HepG2 (cell line): ENCODE measurements at regions not wholly inside any gene's neighbourhood (a gene's known extent, or its start where the extent isn't known, plus 50 kb on each side); places are given as distances from the start of the nearest gene placed in this dataset.

Experiments
- BCL6 ChIP-seq: IDR thresholded peaks from 2 replicates; pipeline ENCODE4 v1.6.1; 2016; ENCODE audit warnings: missing genetic modification reagents, missing compliant biosample characterization
- GATAD2A ChIP-seq: IDR thresholded peaks from 2 replicates; pipeline ENCODE4 v1.6.1; 2016
- ISX ChIP-seq: sonication (generic); formaldehyde crosslinking; conservative IDR thresholded peaks from 2 replicates; pipeline ENCODE4 v1.5.0; 2020; ENCODE audit warnings: missing genetic modification reagents
- NFKBIZ ChIP-seq: IDR thresholded peaks from 2 replicates; pipeline ENCODE4 v1.6.1; 2018; ENCODE audit warnings: missing genetic modification reagents, missing compliant biosample characterization
- NKX3-1 ChIP-seq: sonication (generic); formaldehyde crosslinking; IDR thresholded peaks from 2 replicates; pipeline ENCODE4 v1.5.0; 2020; ENCODE audit warnings: missing genetic modification reagents
- PHB2 ChIP-seq: fragments of 450-650 bp; IDR thresholded peaks from 2 replicates; pipeline ENCODE4 v1.6.1; 2018; ENCODE audit not compliant: partially characterized antibody
- TARDBP ChIP-seq: sonication (generic); formaldehyde crosslinking; IDR thresholded peaks from 2 replicates; pipeline ENCODE4 v1.8.0; 2022; ENCODE audit warnings: mild to moderate bottlenecking, missing genetic modification reagents
- UBTF ChIP-seq: sonication (generic); formaldehyde crosslinking; IDR thresholded peaks from 2 replicates; pipeline ENCODE4 v1.4.0; 2020; ENCODE audit warnings: mild to moderate bottlenecking, missing genetic modification reagents
- ZBTB14 ChIP-seq: sonication (generic); formaldehyde crosslinking; IDR thresholded peaks from 2 replicates; pipeline ENCODE4 v1.4.0; 2020; ENCODE audit warnings: missing genetic modification reagents
- ZBTB43 ChIP-seq: sonication (generic); formaldehyde crosslinking; conservative IDR thresholded peaks from 2 replicates; pipeline ENCODE4 v1.4.0; 2020; ENCODE audit warnings: missing genetic modification reagents
- ZMYM3 ChIP-seq: sonication (generic); formaldehyde crosslinking; IDR thresholded peaks from 2 replicates; pipeline ENCODE4 v1.5.1; 2020; ENCODE audit warnings: mild to moderate bottlenecking, missing genetic modification reagents
- ZNF280B ChIP-seq: sonication (generic); formaldehyde crosslinking; IDR thresholded peaks from 2 replicates; pipeline ENCODE4 v1.5.0; 2020; ENCODE audit warnings: missing genetic modification reagents, mild to moderate bottlenecking, borderline replicate concordance
- ZNF318 ChIP-seq: sonication (generic); formaldehyde crosslinking; IDR thresholded peaks from 2 replicates; pipeline ENCODE4 v1.4.0; 2020; ENCODE audit warnings: mild to moderate bottlenecking, missing genetic modification reagents
- ZNF503 ChIP-seq: sonication (generic); formaldehyde crosslinking; IDR thresholded peaks from 2 replicates; pipeline ENCODE4 v1.4.0; 2020; ENCODE audit warnings: missing genetic modification reagents

DNA sequence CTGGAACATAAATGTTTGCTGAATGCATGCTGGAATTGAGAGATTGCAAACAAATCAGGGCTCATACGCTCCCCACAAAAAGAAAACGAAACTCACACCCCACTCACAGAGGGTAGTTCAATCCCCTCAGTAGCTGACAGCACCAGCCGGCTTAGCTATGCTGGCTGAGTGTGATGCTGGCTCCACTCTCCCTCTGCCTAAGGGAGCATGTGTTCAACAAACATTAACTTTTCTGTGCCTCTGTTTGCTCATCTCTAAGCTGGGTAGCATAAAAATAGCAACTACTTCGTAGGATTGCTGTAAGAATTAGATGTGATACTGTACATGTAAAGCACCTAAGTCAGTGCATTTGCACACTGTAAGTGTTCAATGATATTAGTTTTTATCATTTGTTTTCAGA is 282.6 kb downstream of the FOXO1 start (continued):
- TF ChIP-seq ZBTB43 (CRISPR knock-in tag) (no peak), UBTF (CRISPR knock-in tag) (no peak), BCL6 (CRISPR knock-in tag) (no peak), ZNF280B (CRISPR knock-in tag) (no peak), GATAD2A (CRISPR knock-in tag) (no peak), PHB2 (no peak), NFKBIZ (CRISPR knock-in tag) (no peak), ZBTB14 (CRISPR knock-in tag) (no peak), ISX (no peak), ZNF318 (no peak), NKX3-1 (CRISPR knock-in tag) (no peak), ZNF503 (CRISPR knock-in tag) (no peak), ZMYM3 (CRISPR knock-in tag) (peak; percentile 90), TARDBP (CRISPR knock-in tag) (no peak)
